NCI-H1092 treated with DMSO at 0.1 percent for 48 hours (cell line): ENCODE measurements at regions not wholly inside any gene's neighbourhood (a gene's known extent, or its start where the extent isn't known, plus 50 kb on each side); places are given as distances from the start of the nearest gene placed in this dataset.

Experiments
- DNase-seq: peaks from one replicate; lab custom pipeline; 2025; lab: John Stamatoyannopoulos, UW

GRCh38 chr7:33701189-33701740 lies 204.1 kb upstream of the BMPER start:
- no peak for DNase-seq

- no peak for DNase-seq
Measured at GRCh38 chr7:33701927-33702326, 203.4 kb upstream of the BMPER start.

DNA sequence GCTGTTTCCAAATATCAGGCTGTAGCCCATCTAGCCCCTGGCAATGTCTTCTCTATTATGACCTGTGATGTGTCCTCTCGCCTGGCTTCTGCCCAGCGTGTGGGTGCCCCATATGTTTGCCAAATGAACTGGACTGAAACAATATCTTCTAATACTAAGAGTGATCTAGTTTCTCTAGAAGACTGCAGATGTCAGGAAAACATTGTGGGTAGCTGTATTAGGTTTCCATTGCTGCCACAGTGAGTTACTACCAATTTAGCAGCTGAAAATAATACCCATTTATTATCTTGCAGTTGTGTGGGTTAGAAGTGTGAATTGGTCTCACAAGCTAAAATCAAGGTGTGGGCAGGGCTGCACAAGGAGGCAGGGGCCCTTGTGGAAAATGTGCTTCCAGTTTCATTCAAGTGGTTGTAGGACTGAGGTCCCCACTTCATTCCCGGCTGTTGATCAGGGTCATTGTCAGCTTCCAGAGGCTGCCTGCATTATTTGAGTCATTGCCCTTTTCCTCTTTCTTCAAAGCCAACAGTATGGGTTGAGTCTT lies 202.8 kb upstream of the BMPER start:
- DNase-seq = no peak

DNA sequence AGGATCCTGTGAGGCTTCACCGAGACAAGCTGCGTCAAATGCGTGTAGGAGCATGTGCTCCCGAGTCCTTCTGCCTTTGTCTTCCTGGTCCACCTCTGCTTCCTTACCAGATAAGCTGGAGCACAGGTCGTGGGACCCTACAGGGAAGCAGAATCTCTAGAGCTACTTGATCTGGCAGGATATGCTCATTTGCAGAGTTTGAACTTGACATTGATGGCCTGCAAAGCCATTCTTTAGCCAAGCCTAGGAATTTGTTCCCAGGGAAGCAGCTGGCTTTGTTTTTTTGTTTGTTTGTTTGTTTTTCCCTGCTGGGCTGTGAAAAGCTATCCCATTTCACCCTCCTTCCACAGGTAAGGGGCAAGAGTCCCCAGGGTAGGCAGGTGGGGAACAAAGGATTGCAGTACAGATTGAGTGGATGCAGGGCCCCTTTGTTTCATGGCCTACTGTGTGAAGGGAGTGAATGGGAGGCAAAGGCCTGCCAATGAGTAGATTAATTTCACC lies 200.0 kb upstream of the BMPER start:
- DNase-seq = no peak

GRCh38 chr7:33706186-33706585 lies 199.2 kb upstream of the BMPER start:
- no peak for DNase-seq

- peak; percentile 27 for DNase-seq
Measured at GRCh38 chr7:33706771-33707200, 198.6 kb upstream of the BMPER start.

DNA sequence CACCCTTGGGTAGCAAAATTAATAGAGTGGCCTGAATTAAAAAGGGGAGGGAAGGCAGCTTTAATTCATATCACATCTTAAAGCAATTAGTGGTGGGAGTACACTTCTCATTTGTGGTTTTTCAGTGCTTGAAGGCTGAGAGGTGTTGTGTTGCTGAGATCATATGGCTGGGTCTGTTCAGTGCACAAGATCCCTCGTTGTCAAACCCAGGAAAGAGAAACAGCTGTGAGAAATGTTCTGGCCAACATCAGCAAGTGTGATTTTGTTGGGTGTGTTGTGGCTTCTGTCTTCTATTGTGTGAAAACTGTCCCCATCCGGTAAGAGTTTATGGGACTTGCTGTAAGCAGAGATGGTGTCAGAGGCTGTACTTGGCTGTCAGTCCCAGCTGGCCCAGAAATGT lies 197.9 kb upstream of the BMPER start:
- no peak for DNase-seq

DNA sequence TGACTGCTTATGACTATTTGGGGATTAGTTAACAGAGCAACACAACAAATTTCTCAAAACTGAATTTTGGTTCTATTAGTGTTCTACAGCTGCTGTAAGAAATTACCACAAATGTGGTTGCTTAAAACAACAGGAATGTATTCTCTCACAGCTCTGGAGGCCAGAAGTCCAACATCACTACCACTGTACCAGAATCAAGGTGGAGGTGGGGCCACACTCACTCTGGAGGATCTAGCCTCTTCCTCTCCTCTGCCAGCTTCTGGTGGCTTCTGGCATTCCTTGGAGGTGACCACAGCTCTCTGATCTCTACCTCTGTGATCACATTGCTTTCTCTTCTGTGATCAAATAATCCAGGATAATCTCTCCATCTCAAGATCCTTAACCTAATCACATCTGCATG lies 194.7 kb upstream of the BMPER start:
- DNase-seq = no peak

DNA sequence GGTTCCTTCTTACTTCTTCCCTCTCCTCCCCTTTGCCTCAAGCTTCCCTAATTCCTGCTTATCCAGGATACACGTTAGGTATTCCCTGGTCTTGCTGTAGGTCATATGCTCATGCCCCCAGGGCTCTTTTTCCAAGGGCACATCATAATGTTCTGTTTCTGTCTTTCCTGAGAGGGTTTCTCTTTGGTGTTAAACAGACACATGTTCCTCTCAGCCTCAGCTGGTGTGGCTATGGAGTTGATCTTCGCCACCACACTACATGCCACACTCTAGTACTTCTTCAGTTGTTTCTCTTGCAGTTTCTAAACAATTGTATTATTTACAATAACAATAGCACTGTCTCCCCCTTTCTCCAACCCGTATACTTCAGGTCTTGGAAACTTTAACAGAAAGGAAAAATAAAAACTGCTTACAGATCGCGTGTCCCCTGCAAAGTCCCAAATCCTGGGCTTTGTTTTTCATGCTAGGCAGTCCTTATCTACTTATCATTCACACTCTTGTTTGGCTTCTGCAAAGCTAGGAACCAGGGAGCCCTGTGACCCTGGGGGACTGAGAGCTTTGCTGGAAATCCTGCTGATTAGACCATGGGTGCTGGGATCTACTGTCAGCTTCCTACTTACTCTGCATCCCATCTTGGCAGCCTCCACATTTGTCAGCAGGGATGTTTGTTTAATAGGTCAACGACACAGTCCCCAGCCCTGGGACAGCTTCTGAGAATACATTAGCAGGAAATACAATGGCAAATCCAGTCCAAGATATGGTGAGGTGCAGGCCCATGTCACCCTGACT lies 193.9 kb upstream of the BMPER start:
- DNase-seq = no peak

DNA sequence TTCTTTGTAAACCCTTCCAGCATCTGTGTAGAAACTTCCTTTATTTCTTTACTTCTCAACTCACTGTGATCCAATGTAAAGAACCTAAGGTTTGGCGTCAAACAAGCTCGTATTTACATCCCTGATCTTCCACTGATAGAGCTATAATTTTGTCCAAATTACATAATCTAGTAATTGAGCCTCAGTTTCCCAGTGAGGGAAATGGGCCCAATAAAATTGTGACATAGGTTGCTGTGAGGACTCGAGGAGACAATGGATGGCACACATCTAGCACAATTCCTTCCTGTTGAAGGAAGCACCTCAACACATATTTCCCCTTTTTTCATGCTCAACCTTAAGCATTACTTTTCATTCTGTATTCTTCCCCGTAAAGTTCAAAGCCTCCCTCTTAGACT lies 193.3 kb upstream of the BMPER start:
- DNase-seq = no peak

- DNase-seq = no peak
Measured at GRCh38 chr7:33714208-33714607, 191.1 kb upstream of the BMPER start.

DNA sequence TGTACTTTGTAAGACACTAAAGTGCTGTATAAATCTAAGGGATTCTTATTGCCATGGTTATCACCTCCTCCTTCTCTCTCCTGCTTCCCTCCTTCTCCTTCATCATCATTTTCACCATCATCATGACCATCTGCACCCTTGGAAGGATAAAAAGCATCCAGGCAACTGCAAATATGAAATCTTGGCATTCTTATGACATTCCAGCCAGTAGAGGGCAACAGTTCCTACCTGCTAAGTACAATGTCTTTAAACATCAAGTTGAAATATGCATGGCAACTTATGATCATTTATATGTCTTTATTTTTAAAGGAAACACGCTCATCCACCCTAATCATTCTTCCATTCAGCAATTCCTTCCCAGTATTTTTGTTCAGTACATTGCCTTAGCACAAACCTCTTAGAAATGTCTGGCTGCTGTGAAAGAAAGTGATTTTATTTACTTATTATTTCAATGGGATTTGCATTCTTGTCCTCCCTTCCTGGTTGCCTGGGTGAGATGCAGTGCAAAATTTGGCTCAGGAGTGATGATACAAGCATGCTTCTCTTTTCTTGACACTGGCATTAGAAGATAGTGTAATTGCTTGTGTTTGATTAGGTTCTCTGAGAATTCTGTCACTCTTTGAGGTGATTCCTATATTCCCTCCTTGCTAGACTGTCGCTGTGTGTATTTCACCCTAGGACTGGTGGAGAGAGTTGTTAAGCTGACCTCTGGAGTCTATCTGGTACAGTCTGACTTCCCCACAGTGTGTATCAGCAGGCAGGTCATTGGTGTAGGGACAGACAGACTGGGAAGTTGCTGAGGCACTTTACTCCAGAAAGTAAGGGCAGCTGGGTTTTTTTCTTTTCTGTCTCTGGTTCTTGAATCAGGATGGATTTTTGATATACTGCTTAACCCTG lies 188.5 kb upstream of the BMPER start:
- peak; percentile 28 for DNase-seq

- no peak for DNase-seq
Measured at GRCh38 chr7:33719059-33719581, 186.2 kb upstream of the BMPER start.

DNA sequence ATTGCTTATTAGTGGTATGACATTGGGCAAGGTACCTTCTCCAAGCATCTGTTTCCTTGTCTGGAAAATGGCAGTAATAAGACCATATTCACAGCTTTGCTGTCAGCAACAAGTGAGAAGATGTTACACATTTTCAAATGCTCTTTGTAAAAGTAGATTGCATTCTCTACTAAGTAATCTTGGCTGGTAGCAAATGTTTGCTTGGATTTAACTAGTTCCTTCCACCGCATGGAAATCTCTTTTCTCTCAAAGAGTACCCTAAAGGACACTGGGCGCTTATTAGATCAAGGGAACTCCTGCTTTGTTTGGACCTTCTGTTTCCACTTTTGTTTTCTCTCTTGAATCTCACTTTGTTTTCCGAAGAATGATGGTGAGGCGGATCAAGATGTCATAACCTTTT lies 185.2 kb upstream of the BMPER start:
- no peak for DNase-seq

GRCh38 chr7:33720870-33721269 lies 184.5 kb upstream of the BMPER start:
- no peak for DNase-seq

DNA sequence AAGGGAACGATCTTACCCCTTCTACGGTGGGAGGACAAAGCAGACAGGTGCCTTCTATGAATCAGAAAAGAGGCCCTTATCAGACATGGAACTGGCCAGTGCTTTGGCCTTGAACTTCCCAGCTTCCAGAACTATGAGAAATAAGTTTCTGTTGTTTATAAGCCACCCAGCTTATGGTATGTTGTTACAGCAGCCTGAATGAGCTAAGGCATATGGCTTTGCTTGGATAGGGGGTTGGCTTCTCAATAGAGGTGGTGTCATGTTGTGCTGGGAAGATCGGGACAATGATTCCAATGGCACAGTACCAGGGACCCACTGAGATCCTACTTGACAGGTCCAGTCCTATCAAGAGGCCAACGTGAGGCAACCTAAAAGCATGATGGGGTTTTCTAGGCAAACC lies 183.4 kb upstream of the BMPER start:
- no peak for DNase-seq

DNA sequence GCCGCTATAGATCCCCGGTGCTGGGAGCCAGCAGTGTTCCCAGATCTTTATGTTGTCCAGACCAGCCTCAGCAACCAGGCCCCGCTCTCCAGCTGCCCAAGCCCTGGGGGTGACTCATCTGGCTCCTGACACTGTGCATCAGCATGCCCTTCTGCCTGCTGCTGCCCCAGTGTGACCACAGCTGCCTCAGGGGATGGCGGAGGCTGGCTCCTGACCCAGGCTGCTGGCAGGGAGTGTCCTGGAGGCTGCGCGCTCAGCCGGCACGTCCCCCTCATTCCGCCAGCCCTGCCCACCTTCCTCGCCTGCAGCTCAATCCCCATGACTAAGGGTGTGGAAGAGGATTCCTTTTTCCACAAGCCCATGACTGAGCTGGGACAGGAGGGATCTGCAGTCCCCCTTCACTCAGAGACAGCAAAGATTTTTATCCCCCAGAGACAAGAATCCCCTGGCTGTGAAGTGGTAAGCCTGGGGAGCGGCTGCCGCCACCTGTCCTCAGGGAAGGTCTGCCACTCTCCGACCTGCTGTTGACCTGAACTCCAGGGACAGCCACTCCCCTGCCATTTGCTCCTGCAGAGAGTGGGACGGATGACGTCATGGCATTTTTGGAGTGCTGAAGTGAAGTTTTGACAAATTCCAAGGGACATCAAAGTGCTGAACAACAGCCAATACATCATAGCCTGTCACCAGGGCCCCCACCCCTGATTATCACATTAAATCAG lies 182.8 kb upstream of the BMPER start:
- no peak for DNase-seq

GRCh38 chr7:33724201-33724600 lies 181.1 kb upstream of the BMPER start:
- no peak for DNase-seq

DNA sequence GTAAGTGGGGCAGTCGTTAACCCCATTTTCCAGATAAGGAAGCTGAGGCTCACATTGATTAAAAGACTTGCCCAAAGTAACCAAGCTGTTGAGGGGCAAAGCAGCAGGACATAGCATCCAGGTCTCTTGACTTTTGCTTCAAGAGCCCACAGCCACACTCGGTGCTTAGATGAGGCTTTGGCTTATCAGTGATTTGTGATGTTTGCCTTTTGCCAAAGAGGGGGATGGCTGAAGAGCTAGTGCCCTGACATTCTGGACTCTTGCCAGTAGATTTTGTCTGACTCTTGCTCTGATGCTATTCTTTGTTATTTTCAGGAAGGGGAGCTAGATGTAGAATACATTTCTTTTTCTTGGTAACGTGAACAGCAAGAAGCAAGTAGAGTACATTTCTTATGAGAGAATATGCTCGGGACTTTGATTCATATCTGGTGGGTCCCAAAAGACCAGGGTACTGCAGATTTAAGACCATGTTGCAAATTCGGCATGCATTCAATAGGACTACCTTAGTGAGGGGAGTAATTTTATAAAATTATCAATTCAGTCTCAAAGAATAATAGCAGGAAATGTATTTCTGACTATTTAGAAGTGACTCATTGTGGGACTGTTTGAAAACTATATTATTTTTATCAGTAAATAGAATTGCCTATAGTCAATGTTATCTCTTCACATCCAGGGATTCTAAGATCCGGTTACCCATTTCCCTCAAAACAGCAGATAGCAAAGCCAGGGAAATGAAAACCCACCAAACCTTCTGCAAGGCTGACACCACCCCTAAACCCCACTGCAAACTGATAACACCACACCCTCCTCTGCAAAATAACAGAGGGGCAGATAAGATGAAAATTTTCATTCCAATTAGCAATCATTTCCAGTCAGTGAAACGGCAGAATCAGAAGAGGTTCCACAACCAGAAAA lies 180.0 kb upstream of the BMPER start:
- no peak for DNase-seq

DNA sequence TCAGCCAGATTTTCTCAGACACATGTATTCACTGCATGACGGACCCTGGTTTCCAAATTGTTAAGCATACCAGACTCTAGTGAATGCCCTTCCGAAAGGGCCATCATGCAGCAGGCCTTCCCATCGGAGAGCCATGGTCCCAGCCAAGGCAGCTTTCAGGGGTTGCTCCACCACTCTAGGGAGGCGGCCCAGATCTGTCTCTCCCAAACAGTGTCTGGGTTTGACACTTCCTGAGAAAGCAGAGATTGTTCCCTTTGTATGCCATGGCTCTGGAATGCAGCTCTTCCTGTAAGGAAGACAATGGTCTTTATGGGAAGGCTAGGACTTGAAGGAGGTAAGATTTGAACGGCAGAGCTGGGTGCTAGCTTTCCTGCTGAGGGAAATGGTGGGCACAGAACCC lies 178.8 kb upstream of the BMPER start:
- no peak for DNase-seq
